ENCODE measurements at regions not wholly inside any gene's neighbourhood (a gene's known extent, or its start where the extent isn't known, plus 50 kb on each side); places are given as distances from the start of the nearest gene placed in this dataset.

- DNase-seq (ENCODE audit: low read depth in 2 of 3, low spot score in 2 of 3): no peak
Observed at GRCh38 chr5:106732624-106733023, 938.1 kb downstream of the EFNA5 start.

GRCh38 chr5:106730912-106731311 lies 939.8 kb downstream of the EFNA5 start:
- no peak for DNase-seq (ENCODE audit: low read depth in 2 of 3, low spot score in 2 of 3)

GRCh38 chr5:106730506-106730905 lies 940.2 kb downstream of the EFNA5 start:
- DNase-seq (ENCODE audit: low read depth in 2 of 3, low spot score in 2 of 3): no peak

GRCh38 chr5:106728208-106728607 lies 942.5 kb downstream of the EFNA5 start:
- DNase-seq (ENCODE audit: low read depth in 2 of 3, low spot score in 2 of 3): no peak

- DNase-seq (ENCODE audit: low read depth in 2 of 3, low spot score in 2 of 3): no peak
Observed at GRCh38 chr5:106727071-106727470, 943.7 kb downstream of the EFNA5 start.

GRCh38 chr5:106720367-106720766 lies 950.4 kb downstream of the EFNA5 start:
- no peak for DNase-seq (ENCODE audit: low read depth in 2 of 3, low spot score in 2 of 3)

- DNase-seq (ENCODE audit: low read depth in 2 of 3, low spot score in 2 of 3): no peak
Observed at GRCh38 chr5:106699796-106700195, 970.9 kb downstream of the EFNA5 start.

- no peak for DNase-seq (ENCODE audit: low read depth in 2 of 3, low spot score in 2 of 3)
Observed at GRCh38 chr5:106699198-106699597, 971.5 kb downstream of the EFNA5 start.

- no peak for DNase-seq (ENCODE audit: low read depth in 2 of 3, low spot score in 2 of 3)
Observed at GRCh38 chr5:106698169-106698568, 972.6 kb downstream of the EFNA5 start.

- DNase-seq (ENCODE audit: low read depth in 2 of 3, low spot score in 2 of 3): no peak
Observed at GRCh38 chr5:106691701-106692100, 979.0 kb downstream of the EFNA5 start.

GRCh38 chr5:106690585-106690984 lies 980.2 kb downstream of the EFNA5 start:
- no peak for DNase-seq (ENCODE audit: low read depth in 2 of 3, low spot score in 2 of 3)

GRCh38 chr5:106680330-106680729 lies 990.4 kb downstream of the EFNA5 start:
- no peak for DNase-seq (ENCODE audit: low read depth in 2 of 3, low spot score in 2 of 3)

GRCh38 chr5:106677057-106677456 lies 993.7 kb downstream of the EFNA5 start:
- no peak for DNase-seq (ENCODE audit: low read depth in 2 of 3, low spot score in 2 of 3)

- no peak for DNase-seq (ENCODE audit: low read depth in 2 of 3, low spot score in 2 of 3)
Observed at GRCh38 chr5:106675687-106676086, 995.0 kb downstream of the EFNA5 start.

- no peak for DNase-seq (ENCODE audit: low read depth in 2 of 3, low spot score in 2 of 3)
Observed at GRCh38 chr5:106673941-106674340, 996.8 kb downstream of the EFNA5 start.

- no peak for DNase-seq (ENCODE audit: low read depth in 2 of 3, low spot score in 2 of 3)
Observed at GRCh38 chr5:106661866-106662265, 1008.9 kb downstream of the EFNA5 start.

GRCh38 chr5:106660681-106661080 lies 1010.1 kb downstream of the EFNA5 start:
- DNase-seq (ENCODE audit: low read depth in 2 of 3, low spot score in 2 of 3): no peak

- DNase-seq (ENCODE audit: low read depth in 2 of 3, low spot score in 2 of 3): no peak
Observed at GRCh38 chr5:106658150-106658549, 1012.6 kb downstream of the EFNA5 start.

GRCh38 chr5:106656821-106657220 lies 1013.9 kb downstream of the EFNA5 start:
- DNase-seq (ENCODE audit: low read depth in 2 of 3, low spot score in 2 of 3): no peak

GRCh38 chr5:106649031-106649430 lies 1021.7 kb downstream of the EFNA5 start:
- DNase-seq (ENCODE audit: low read depth in 2 of 3, low spot score in 2 of 3): no peak

- no peak for DNase-seq (ENCODE audit: low read depth in 2 of 3, low spot score in 2 of 3)
Observed at GRCh38 chr5:106648401-106648800, 1022.3 kb downstream of the EFNA5 start.

- no peak for DNase-seq (ENCODE audit: low read depth in 2 of 3, low spot score in 2 of 3)
Observed at GRCh38 chr5:106646106-106646505, 1024.6 kb downstream of the EFNA5 start.

GRCh38 chr5:106640511-106640910 lies 1030.2 kb downstream of the EFNA5 start:
- no peak for DNase-seq (ENCODE audit: low read depth in 2 of 3, low spot score in 2 of 3)

- DNase-seq (ENCODE audit: low read depth in 2 of 3, low spot score in 2 of 3): no peak
Observed at GRCh38 chr5:106639488-106639887, 1031.2 kb downstream of the EFNA5 start.
